Right lung (tissue), 2 donors: ENCODE measurements at regions not wholly inside any gene's neighbourhood (a gene's known extent, or its start where the extent isn't known, plus 50 kb on each side); places are given as distances from the start of the nearest gene placed in this dataset.
A peak's percentile ranks its signal among the peaks of the same experiment; 100 is the strongest.
"Not testable (repeated sequence)": the region's sequence is repeated elsewhere in the genome, so short reads cannot be mapped to it uniquely, and the experiment has no call there.

ENCODE experiments used
- DNase-seq, 2 donors: peaks; one replicate each; pipeline ENCODE4 v3.0.0-alpha.2; 2013

DNA sequence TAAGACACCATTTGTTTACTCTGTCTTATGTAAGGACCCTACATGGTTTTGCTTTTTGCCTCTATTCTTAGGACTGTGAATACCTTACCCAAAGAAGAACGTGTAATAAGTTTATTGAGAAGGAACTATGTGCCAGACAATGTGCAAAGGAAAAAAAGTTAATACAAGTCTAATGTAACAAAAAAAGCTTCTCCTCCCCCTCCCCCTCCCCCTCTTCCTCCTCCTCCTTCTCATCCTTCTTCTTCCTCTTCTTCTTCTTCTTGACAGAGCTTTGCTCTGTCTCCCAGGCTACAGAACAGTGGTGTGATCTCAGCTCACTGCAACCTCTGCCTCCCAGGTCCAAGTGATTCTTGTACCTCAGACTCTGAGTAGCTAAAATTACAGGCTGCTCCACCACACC is 50.9 kb upstream of the MITF start:
- no peak for DNase-seq

DNA sequence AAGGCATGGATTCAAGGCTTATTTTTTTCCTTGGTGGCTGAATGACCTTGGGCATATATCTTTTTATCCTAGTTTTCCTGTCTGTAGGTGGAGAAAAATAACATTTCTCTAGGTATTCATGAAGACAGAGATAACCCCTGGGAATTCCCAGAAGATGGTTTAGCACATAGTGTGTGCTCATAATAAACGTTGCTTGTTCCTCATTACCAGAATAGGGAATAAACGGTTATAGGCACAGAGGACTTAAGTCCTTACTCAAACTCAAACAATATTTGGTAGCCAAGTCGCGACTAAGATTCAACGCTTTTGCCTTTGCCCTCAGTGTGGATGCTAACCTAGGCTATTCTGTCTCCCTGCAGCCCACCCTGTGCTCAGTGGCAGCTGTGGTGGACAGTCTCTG is 51.6 kb upstream of the MITF start:
- DNase-seq, result no peak

DNA sequence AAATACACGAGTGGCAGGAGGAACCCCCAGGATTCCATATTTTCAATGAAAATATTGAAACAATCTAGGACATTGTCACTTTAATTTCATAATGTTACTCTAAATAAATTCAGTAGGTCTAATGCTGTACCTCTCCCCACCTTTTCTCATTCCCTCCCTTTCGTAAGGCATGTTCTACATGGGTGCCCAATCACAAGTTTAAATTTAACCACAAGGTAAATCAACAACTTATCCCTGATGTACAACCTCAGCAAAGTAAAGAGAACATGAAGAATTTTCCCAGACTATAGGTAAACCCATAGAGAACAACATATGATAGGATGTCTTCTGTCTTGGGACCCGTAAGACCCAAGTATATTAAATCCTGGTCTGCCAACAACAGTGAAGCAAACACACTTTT is 53.2 kb upstream of the MITF start:
- DNase-seq, result no peak

DNA sequence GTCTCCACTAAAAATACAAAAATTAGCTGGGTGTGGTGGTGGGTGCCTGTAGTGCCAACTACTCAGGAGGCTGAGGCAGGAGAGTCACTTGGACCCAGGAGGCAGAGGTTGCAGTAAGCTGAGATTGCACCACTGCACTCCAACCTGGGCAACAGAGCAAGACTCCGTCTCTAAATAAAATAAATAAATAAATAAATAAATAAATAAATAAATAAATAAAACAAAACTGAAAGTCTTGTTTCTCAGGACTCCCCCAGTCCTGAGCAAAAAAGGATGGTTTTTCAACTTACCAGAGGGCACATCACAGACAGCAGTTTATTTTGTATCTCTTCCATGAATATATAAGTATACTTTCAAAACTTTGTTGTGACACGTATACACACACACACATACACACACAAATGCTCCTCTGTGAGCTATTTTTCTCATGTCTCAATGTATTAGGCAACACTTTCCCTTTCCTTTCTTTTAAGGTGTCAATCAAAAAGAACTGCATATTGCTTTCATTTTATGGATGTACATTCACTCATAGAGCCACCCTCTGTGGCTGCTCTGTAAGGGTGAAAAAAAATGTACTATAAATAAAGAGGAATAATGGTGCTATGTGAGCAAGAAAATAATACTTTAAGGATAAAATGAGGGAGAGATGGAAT is 54.8 kb upstream of the MITF start:
- no peak for DNase-seq

DNA sequence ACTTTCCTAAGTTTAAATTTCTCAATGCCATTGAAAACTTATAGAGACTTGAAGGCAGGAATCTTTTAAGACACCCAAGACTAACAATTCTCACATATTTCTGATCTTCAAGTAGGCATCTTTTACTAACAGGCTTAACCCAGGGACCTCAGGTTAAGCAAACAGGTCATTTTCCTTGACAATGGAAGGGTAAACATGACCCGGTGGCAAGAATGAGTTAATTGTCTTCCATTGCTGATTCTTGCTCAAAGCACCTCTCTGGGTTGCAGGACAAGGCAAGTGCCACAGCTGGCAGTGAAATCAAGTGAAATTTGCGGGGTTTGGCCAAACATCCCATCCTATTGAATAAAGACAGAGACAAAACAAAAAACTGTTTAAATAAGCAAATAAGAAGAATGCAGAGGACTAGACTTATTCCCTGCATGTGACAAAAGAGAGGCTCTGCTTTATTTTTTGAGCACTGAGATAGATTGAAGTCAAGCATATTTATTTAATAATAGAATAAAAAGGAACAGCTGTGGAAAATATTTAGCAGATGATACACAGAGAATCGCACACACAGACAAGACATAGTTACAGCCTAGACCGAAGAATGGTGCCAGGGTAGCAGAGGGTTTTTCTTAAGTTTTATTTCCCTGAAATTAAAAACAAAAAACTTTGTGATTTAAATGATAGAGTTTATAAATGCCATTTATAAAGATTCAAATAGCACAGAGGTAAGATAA is 56.0 kb upstream of the MITF start:
- no peak for DNase-seq

DNA sequence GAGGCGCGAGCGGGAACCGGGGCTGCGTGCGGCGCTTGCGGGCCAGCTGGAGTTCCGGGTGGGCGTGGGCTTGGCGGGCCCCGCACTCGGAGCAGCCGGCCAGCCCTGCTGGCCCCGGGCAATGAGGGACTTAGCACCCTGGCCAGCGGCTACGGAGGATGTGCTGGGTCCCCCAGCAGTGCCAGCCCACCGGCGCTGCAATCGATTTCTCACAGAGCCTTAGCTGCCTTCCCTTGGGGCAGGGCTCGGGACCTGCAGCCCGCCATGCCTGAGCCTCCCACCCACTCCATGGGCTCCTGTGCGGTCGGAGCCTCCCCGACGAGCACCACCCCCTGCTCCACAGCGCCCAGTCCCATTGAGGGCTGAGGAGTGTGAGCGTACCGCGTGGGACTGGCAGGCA is 61.8 kb upstream of the MITF start:
- not testable (repeated sequence) for DNase-seq

DNA sequence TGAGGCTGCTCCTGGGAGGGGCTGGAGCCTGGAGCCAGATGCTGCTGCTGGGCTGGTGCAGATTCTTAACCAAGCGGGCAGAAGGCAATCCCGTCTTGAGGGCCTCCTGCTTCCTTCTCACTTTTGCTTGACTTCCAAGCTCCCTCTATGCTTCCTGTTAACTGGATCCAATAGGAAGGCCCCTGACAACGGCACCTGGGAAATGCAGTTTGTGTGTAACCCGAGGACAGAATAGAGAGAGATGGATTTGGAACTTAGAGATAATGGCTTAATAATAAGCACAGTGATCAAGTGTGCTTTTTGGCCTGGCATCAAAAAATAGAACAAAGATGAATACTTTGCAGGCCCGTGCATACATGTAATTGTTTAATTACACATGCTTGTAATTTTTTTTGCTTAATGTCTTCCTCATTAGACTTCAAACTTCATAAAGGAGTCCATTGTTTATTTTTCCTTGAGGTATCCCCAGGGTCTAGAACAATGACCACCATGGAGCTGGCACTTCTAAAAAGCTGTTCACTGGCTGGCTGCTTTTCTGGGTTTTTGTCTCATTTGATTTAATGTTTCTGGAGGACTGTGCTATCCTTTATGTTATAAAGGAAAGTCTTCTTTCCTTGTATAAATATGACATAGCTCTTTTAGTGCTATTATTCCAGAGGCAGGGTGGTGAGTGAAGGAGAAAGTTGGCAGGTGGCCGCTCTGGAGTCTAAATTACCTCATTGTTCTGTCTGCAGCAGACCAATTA is 63.3 kb upstream of the MITF start:
- no peak for DNase-seq

DNA sequence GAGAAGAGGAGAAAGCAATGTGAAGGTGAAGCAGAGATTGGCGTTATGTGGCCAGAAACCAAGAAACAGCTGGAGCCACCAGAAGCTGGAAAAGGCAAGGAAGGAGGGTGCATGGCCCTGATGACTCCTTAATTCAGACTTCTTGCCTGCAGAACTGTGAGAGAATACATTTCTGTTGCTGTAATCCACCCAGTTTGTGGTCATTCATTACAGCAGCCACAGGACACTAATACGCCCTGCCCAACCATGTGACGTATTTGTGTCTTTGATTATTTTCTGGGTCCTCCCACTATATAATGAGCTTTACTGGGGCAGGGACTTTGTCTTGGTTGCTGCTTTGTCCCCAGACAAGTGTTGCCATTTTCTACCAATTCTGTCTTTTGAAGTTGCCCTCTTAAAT is 64.5 kb upstream of the MITF start:
- DNase-seq, result no peak

DNA sequence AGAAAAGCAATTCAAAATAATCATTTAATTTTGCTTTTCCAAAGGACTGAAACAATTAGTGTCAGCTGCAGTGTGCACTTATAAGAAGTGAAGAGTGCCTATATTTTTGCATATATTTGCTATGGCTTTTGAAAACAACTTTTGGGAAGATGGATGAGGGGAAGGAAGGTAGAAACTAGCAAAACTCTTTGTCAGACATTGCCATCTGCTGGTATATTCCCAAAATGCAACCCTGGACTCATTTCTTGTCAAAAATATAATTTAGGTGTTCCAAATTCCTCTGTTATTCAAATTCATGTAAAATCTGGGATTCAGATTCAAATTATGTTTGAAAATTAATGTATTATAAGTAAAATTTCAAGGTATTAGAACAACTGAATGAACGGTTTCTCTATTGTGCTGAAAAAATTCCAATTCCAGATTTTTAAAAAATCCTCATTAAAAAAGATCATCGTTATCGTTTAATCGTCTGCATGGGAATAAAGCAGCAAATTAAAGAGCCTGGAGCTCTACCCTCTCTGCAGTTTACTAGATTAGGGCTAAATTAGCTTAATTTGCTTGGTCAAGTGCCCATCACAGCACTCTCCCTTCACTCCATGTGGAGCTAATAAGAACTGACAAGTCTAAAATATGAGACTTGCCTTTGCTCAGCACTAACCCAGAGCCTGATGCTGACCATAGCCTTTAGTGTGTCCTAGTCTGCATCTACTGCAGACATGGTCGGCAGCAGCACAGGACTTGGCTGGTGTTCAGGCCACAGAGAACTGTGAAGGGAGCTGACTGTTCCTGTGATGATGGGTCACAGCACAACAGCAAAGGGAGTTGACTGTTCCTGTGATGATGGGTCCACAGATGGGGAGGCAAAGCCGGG is 67.9 kb upstream of the MITF start:
- DNase-seq, result no peak

DNA sequence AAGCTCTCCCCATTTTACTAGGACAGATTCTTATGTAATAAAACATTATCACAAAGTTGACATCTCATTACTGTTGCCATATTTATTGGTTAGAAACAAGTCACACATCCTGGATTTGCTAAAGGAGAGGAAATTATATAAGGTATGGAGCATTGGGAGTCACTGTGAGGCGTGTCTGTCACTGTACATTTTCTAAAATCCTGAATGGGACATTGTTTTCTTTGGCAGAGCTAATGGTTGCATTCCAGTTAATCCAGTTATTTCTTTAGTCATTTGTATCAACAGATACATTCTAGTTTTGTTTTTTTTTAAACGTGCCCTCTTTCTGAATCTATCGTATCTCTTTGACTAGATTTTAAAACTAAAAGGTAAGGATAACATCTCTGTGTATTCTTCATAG is 70.2 kb upstream of the MITF start:
- no peak for DNase-seq

DNA sequence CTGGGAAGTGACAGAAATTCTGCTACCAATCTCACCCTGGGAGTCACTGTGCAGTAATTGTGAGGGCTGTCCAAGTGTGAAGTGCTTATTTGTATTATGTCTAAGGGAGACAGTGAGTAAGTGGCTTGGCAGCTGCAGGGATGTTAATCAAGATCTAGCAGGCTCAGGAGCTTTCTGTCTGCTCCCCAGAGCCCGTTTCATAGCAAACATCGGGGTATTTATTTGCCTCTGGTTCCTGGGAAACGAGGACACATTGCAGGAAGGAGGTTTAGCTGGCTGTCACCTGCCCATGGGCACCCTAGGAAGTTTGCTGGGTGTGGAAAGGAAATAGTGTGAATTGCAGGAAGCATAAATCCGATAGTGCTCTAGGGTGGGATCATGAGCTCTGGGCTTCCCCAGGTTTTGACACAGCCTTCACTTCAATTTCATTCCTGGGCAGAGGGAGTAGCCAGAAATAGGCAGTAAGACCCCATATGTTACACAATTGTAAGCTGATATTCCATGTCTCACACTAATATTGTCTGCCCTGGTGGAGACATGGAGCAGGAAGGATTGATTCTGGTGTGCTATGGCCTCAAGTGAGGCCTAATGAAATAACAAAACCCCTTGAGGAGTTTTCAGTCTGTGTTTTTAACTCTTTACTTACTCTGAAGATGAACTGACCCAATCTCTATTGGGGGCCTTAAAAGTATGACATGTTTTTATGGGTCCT is 74.1 kb upstream of the MITF start:
- DNase-seq, result peak; percentile 10 to 24

DNA sequence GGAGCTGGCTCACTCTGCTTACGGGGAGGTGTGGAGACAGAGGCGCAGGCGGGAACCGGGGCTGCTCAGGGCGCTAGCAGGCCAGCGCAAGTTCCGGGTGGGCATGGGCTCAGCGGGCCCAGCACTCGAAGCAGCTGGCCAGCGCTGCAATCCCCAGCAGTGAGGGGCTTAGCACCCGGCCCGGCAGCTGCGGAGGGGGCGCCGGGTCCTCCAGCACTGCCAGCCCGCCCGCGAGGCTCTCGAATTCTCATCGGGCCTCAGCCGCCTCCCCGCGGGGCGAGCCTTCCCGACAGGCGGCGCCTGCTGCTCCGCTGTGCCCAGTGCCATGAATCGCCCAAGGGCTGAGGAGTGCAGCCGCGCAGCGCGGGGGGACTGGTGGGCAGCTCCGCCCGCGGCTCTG is 78.6 kb upstream of the MITF start:
- DNase-seq, result no peak

DNA sequence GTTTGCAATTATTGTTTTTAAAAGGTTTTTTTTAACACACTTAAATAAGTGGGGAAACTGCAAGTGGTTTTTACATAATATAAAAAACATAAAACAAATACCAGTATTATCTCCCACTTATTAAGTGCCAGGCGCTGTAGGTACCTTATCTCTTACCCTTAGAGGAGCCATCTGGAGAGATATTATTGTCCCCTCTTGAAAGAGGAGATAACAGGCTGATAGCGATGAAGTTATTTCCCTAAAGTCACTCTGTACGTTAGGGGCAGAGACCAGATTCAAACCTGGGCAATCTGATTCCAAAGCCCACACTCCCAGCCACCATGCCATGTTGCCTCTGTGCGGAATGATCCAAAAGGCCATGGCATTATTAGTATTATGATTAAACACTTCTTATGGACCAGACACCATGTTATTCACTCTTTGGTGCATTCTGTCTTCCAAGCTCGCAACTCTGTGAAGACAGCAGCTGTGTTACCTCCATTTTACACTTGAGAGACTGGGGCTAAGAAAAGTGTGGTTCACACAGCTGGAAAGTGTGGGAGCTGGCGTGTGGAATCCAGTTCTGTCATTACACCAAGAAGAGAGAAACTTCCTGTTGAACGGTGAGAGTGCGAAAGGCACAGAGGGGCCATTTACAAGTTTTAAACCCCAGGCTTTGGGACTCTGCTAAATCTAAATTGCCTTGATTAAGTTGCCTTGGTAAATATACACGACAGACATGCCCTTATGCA is 79.9 kb upstream of the MITF start:
- DNase-seq, result peak in 1 of 2 donors; percentile 13

DNA sequence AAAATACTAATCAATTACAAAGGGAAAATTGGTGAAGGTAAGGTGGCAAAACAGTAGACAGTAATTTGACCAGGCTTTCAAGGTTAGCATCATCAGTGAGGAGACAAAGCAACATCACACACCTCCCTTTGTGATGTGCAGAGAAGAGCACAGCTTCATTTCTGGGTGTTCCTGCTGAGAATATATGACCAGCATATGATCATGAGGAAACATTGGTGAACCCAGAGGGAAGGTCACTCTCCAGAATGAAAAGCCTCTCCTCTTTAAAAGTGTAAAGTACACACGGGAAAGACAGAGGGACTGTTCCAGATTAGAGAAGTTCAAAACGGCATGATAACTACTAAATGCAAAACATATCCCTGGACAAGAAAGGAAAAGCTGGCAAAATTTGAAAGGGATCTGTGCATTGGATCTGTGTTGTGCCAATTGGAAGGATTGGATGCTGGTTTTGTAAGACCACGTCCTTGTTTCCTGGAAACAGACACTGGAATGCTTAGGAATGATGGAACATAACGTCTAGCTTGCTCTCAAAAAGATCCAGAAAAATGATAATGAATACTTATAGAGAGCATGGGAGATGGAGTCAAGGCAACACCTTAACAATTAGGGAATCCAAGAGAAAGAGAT is 80.6 kb upstream of the MITF start:
- peak in 1 of 2 donors; percentile 13 for DNase-seq

DNA sequence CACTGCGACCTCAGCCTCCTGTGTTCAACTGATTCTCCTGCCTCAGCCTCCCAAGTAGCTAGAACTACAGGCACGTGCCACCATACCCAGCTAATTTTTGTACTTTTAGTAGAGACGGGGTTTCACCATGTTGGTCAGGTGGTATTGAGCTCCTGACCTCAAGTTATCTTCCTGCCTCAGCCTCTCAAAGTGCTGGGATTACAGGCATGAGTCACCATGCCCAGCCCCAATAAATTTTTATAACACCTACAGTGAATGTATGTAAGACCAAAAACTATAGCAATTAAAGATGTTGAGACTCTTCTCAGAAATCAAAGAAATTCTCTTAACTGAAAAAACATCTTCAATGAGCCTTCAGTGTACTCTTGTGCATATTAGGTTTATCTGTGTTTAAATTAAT is 82.2 kb upstream of the MITF start:
- DNase-seq, result not testable (repeated sequence)

DNA sequence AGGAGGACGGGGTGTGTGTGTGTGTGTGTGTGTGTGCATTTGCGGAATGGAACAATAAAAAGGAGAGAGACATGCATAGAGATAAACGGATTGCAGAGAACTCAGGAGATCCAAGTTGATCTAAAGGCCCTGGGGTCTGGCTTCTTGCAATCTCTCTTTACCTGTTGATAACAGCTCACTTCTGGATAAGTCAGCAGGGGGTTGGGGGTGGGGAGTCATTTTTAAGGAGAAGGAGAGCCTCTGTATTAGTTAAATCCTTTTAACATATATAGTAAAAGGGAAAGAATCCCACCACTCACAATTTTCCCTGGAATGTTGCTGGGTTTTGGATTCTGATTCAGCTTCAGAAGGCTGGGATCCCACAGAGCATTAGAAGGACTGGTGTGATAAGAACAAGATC is 87.5 kb upstream of the MITF start:
- no peak for DNase-seq

DNA sequence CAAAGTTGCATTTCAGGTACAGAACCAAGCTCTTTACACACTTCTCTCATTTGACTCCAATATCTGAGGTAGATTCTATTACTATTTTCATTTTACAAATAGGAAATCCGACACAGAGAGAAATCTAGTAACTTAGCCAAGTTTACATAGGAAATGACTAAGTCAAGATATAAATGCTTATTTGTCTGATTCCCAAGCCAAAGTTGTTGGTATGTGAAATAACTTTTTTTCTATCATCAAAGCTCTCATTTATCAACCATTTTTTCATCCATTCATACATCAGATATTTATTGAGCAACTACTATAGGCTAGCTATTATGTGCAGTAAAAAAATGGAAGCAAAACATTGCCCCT is 89.2 kb upstream of the MITF start:
- DNase-seq, result no peak

DNA sequence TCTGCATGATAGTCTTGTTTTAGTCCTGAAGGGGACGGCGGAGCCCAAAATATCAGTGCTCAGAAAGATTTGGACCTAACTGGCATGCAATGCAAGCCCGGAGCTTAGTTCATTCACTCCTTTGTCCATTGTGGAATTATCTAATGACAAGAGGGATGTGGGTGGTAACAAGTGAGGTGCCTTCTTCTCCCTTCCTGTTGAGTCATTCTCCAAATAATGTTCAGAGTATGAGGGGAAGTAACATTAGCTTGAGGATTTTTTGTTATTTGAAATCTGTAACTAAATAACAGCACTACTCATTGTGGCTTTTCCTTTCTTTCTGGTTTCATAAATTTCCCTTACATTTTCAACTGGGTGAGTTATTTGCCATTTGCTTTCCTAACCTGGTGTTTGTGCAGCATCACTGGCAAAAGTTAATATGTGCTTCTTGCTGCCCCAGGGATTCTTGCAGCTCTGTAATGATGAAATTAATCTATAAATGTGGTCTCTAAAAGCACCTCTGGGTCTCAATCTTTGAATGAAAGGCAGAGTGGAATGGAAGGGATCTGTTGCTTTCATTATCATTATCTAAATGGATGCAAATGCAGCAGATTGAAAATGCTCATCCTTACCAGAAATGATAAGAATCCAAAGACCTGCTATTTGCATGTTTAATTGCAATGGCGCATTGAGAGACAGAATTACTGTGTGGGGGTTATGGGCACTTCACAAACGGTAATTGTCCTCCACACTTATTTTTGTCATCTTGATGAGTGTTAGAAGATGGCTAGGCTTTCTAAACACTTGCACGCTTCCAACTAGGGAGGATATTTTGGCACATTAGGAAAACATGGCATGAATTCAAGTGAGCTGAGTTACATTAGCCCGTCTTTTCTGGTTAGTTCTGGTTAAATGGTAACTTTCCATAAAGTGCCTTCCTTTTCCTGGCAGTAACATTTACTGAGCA is 89.9 kb upstream of the MITF start:
- DNase-seq, result peak; percentile 78 to 85

DNA sequence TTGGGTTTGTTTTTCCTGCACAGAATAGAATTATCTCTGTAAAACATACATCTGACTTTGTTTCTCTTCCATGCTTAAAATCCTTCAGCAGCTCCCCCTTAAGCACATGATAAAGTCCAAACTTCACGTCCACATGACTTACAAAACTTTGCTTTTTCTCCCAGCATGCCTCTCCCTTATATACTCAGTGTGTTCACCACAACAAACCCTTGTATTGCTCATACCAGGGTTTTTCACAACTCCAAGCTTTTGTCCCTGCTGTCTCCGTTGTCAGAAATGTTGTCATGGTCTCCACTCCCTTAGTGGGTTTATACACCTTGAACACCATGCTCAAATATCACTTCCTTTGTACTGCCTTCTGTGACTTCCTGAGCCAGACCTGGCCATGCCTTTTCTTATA is 91.1 kb upstream of the MITF start:
- no peak for DNase-seq
